NCI-H2081 (cell line): ENCODE measurements at regions not wholly inside any gene's neighbourhood (a gene's known extent, or its start where the extent isn't known, plus 50 kb on each side); places are given as distances from the start of the nearest gene placed in this dataset.
"Not testable (repeated sequence)": the region's sequence is repeated elsewhere in the genome, so short reads cannot be mapped to it uniquely, and the experiment has no call there.

Experiments
- DNase-seq, 2 experiments: peaks; one replicate each; lab custom pipeline; 2025; lab: John Stamatoyannopoulos, UW

DNA sequence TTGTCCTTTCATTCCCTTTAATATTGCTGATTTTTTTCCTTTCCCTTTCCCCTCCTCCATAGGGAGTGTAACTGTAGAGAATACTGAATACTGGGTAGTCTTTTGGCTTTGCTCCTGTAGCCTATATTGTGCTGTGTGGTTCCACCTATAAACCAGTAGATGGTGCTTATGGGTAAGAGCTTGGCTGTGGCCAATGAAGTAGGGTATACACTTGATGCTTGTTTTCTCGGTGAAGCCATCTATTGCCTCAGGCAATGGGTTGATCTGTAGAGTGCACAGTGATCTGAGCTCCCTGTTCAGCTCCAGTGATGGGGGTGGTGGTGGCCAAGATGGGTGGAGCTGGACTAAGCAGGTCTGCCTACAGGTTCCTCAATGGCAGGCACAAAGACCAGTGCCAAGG, 203.3 kb upstream of the IMPG1 start:
- DNase-seq = peak; percentile 19 to 26

DNA sequence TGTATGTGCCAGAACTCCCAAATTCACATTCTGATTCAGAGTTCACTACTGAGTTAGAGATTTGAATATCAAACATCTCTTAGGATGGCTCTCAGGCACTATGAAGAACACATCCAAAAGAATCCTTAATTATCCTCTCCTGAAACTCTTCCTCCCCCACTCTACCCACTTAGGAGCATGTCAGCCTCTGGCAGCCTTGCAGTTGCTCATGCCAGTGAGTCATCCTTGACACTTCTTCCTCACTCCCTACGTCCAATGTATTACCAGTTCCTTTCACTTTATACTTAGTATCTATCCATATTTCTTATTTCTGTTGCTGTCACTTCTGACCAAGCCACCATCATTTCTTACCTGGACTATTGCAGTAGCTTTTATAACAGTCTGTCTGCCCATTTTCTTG, 192.0 kb upstream of the IMPG1 start:
- DNase-seq = no peak

DNA sequence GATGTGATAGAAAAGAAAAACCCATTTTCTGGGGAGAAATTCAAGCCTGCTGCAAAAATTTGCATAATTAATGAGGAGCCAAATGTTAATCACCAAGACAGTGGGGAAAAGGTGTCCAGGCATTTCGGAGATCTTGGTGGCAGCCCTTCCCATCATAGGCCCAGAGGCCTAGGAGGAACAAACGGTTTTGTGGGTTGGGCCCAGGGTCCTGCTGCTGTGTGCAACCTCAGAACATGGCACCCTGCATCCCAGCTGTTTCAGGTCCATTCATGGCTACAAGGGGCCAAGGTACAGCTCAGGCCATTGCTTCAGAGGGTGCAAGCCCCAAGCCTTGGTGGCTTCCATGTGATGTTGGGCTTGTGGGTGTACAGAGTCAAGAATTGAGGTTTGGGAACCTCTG, 189.8 kb upstream of the IMPG1 start:
- DNase-seq = no peak

DNA sequence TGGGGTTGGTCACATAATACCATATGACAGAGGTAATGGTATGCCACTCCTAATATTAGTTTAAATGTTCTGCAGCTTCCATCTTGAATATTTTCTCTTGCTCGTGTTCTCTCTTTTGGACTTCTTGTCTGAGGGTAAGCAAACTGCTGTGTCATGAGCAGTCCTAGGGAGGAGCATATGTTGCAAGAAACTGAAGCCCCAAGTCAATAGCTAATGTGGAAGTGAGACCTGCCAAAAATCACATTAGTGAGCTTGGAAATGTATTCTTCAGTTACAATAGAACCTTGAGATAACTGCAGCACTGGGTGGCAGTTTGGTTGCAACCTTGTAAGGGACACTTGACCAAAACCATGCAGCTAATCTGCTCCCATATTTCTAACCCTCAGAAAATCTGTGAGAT, 178.2 kb upstream of the IMPG1 start:
- DNase-seq = no peak

DNA sequence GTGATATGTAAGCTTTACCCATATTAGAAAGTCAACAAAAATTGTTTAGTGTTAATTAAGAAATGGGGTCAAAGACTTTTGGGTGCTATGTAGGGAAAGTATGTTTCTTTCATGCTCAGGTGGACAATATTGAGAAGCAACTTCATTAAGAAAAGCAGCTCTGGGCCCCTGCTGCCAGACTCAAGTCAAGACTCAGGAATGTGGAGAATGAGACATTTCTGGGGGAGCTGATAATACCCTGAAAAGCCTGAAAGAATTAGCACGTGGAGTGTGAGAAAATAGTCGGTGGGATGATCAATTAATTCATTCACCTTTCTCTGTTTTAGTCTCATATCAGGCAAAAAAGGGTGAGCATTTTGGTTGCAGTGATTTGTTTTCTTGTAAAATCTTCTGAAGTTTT, 175.1 kb upstream of the IMPG1 start:
- DNase-seq = no peak

DNA sequence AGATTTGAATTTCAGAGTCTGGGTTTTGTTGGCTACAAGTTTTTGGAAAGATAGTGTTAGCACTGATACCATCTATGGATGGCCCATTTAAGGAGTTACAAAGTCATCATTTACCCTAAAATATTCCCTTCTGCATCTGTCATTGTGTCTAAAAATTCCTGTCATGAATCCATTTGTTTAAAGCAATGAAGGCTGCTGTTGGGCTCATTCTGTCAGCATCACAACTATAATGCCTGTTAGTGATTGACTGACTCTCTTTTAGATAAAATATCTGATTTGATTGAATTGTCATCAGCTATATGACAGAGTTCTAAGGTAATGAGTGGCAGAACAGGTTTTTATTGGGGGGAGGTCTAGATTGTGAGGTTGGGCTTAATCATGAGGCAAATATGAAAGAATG, 167.6 kb upstream of the IMPG1 start:
- no peak for DNase-seq

DNA sequence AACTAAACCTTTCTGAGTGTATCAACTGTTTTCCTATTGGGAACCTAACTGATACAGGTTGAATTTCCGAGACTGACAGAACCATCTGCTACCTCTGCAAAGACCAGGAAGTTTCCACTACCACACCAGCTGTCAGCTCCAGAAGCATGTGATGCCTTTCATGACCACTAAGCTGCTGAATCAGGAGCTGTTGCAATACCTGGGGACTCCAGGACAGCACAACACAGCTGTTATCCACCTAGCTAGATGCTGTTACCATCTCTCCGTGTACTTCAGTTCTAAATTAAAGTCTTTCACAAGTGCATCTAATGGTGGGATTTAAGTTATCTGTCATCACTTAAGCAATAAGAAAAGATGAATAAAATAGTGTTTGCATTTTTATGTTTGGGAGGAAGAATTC, 158.2 kb upstream of the IMPG1 start:
- no peak for DNase-seq

DNA sequence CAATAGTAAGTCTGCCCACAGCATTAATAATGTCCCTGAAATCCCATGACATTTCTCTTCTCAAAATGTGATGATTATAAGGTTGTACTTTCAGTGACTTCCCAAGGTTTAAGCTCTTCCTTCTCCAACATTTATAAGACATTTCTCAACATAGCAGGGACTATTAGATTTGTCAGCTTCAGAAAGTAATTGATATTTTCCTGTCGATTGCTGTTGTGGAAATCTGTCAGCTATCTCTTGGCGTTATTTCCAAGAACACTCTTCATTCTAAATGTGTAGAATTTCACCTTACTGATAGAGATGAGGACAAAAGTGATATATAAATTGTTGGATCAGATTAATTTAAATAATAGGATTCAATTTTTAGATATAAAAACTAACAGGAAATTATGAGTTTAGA, 149.7 kb upstream of the IMPG1 start:
- no peak for DNase-seq

DNA sequence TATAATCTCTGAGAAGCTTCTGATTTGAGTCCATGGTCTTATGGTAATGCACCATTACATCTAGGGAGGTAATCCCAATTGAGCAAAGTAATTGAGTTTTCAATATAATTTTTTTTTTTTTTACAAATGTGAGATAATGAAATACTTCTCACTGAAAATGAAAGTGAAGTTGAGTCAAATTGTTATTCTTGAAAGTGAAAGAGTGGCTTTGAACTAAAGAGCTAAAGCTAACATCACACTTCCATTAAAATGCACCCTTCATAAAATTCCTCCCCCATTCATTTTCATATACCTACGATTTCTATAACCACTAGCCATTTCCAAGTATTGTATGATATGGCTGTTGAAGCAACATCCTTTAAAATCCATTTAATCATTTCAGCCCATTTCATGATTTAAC, 149.1 kb upstream of the IMPG1 start:
- DNase-seq = no peak

DNA sequence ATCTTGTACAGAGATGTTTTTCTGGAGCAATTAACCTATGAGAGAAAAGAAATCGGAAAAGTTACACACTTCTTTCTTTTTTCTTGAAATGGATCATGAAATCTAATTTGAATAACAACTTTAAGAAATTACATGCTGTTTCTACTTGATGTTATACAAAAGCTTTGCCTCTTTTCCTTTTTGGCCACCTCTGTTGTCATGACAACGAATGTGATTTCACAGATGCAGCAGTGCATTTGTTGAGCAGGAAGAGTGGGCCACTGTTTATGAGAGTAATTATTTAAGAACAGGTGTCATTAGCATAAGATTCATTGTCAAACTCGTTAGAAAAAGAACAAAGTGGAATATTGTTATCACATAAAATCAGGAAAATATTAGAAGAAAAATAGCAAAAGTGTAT, 148.3 kb upstream of the IMPG1 start:
- DNase-seq = no peak

DNA sequence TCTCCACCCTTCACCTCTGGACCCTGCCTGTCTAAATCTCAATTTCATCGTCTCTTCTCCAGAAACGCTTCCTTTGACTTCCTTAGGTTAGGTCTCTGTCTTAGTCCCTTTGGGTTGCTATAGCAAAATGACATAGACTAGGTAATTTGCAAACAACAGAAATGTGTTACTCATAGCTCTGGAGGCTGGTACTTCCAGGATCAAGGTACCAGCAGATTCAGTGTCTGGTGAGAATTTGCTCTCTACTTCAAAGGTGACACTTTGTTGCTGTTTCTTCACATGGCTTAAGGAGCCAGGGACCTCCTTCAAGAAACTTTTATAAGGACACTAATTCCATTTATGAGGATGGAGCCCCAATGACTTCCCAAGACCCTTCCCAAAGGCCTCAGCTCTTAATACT, 145.1 kb upstream of the IMPG1 start:
- no peak for DNase-seq

DNA sequence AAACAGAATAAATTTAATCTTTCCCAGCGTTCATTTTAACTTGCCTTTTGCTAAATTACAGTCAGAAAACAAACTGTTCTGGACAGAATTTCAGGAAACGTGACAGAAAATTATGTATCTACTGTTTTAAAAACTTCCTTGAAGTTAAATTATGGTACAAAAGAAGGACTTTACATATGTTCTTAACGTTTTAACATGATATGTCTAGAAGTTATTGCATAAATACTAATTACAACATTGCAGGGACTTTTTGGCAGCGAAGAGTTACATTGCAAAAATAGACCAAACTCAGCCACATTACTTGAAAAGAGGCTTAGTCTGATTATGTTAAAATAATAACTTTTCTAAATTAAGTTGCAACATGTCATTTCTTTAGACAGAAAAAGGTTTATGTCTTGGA, 142.1 kb upstream of the IMPG1 start:
- no peak for DNase-seq

DNA sequence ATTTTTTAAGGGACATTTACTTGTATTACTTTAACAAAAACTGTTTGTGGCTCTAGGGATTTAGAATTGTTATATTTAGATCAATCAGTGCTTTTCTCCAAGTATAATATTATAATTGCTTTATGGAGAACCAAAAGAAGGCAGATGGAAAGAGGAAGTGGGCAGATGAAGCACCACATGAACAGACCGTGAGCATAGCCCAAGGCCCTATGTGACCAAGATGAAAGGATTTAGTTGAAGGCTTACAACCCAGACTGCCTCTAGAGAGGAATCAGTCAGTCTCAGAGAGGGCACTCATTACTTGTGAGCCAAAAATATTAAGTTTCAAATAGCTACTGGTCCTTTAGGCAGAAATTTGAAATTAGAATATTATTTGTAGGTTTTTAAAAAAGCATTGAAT, 102.3 kb upstream of the IMPG1 start:
- DNase-seq = no peak

DNA sequence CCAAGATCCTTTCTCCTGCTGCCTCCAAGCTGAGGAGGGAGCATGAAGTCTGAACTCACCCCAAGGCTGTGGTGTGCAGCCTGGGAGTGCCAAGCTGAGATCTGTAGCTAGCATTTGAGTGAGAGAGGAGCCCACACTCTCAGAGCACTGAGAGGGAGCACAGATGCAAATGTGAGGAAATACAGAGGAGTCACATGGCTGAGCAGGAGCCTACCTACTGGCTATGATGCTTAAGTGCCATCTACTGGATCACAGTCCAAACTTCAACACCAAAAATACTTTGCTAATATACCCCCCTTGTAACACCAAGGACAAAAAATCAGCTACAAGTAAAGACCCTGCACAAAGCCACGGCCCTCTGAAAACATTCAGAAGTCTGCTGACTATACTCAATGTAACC, 94.4 kb upstream of the IMPG1 start:
- no peak for DNase-seq

DNA sequence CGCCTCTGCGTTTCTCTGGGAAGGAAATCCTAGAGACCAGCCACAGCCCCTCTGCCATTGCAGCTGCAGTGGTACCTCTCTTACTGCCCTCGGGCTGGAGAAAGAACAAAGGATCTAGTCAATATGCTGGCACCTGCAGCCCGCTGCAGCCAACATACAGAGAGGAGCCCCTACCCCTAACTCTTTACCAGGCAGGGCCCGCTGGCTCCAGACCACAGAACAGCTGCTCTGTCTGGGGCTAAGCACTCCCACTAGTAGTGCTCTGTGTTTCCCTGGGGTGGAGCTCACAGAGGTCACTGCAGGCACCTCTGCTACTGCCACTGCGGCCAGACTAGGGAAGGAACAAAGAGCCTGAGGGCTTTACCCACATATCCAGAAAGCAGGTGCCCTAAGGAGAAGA, 93.8 kb upstream of the IMPG1 start:
- DNase-seq = no peak

DNA sequence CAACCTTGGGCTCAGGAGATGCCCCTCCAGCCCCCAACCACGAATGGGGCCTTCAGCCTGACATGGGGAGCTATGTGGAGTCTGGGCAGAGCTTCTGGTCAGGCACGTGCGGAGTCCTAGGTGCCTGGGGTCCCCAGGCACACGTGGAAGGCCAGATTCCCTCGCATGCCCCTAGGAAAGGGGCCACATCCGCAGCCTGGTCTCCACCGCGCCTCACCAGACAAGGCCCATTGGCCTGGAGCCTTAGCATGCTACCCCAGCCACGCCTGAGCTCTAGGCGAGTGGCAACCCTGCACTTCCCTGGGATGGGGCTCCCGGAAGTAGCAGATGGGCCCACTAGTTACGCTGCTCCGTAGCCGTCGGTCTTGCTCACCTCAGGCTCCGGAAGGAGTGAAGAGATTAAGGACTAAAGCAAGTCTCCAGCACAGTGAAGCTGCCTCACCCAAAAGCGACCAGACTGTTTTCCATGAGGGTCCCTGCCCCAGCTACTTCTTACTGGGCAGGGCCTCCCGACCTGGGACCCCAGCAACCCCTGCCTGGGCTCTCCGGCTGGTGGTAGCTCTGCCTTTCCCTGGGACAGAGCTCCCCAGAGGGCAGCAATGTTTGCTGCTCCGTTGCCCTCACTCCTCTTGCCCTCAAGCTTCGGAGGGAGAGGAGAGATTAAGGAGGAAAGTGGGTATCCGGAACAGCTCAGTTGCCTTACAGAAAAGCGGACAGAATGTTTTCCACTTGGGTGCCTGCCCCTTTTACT, 93.2 kb upstream of the IMPG1 start:
- no peak for DNase-seq

DNA sequence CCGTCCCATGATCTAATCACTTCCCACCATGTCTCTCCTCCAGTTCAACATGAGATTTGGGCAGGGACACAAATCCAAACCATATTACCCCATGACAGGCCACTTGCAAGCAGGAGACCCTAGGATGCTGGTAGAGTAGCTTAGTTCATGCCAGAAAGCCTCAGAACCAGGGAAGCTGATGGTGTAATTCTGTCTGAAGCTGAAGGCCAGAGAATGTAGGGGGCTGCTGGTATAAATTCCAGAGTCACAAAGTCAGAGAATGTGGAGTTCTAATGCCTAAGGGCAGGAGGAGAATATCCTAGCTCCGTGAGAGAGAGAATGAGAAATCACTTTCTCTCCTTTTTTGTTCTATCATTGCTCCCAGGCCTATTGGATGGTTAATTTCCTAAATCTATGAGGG, 90.3 kb upstream of the IMPG1 start:
- no peak for DNase-seq

DNA sequence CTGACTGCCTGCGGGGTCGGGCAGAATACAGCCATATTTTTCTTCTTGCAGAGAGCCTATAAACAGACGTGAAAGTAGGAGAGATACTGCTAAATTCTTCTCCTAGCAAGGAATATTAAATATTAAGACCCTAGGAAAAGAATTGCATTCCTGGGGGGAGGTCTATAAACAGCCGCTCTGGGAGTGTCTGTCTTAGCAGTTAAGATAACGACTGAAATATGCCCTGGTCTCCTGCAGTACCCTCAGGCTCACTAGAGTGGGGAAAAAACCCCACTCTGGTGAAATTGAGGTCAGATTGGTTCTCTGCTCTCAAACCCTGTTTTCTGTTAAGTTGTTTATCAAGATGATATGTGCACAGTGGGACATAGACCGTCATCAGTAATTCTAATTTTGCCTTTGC, 85.3 kb upstream of the IMPG1 start:
- not testable (repeated sequence) for DNase-seq

DNA sequence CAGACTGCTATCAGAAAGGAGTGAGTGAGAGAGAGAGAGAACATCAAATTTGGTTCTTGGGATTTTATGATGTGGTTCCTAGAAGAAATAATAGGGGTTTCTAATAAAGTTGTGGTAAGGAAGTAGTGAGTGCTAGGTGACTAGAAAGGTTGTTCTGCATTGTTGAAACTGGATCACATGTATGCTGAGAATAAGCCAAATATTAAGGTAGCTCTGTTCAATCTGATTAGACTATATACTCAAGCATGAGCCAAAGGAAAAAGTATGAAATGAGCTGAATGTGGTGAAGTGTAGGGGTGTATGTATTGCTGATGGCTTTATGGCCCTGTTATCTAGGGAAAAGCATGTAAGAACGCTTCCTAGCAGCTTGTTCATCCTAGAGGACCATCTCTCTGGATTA, 63.0 kb upstream of the IMPG1 start:
- no peak for DNase-seq

DNA sequence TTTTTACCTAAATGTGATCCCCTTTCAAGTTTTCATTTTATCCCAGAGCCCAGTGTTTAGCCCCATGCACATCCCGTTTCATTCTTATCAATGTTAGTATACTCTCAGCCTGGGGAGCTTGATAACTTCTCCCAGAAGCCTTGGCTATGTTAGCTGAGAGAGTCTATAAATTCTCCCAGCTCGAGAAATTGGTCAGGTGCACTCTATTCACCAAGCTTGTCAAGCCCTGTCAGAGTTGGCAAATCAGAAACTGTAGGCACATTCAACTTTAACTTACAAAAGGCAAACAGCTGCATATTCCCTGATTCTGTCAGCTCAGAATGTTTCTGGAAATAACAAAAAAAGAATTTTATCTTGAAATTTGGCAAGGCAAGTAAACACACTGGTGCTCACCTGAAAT, 62.2 kb upstream of the IMPG1 start:
- no peak for DNase-seq

DNA sequence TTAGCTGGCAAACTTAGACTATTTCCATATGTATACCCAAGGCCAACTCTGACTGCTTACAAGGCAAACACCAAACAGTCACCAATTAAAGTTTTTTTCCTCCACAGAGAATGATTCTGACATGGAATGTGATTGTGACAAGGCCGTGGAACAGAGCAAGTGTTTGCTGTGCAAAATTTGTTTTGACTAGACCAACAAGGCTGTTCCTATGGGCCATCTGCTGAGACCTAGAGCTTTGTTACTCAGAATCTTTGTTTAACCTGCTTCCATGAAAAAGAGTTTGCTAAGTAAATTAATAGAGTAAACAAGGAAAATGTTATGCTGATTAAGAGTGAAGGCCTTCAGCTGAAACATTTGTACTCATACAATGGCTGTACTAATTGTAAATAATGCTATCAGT, 51.6 kb upstream of the IMPG1 start:
- DNase-seq = peak in 1 of 2 experiments; percentile 0
